Adrenal gland (tissue), 5 donors: ENCODE measurements at regions not wholly inside any gene's neighbourhood (a gene's known extent, or its start where the extent isn't known, plus 50 kb on each side); places are given as distances from the start of the nearest gene placed in this dataset.

Experiments used
- CTCF ChIP-seq, 6 experiments: fragments of 450-650 bp in 4 of 6; fragments of 200-600 bp in 2 of 6; sonication (generic) in 1 of 6; IDR thresholded peaks; 1 replicate in 5 of 6; 2 replicates in 1 of 6; pipeline versions ENCODE4 v1.5.1 to v1.8.0; 2016 to 2021; ENCODE audit warnings: antibody characterized with exemption in 6 of 6, mild to moderate bottlenecking in 2 of 6, moderate library complexity in 1 of 6
- POLR2A ChIP-seq, 2 donors: fragments of 450-650 bp; IDR thresholded peaks; one replicate each; pipeline ENCODE4 v1.6.1; 2017; ENCODE audit warnings: antibody characterized with exemption in 2 of 2, mild to moderate bottlenecking in 2 of 2, moderate library complexity in 1 of 2
- donor health status: DM: no; HTN: no; CAD: no.

GRCh38 chr3:72776-73175 lies 123.8 kb upstream of the CHL1 start:
- TF ChIP-seq CTCF (IDR thresholded peaks at IDR 0.05) (no peak), POLR2A (IDR thresholded peaks at IDR 0.05) (no peak)
